IMR-90 (cell line): ENCODE measurements at regions not wholly inside any gene's neighbourhood (a gene's known extent, or its start where the extent isn't known, plus 50 kb on each side); places are given as distances from the start of the nearest gene placed in this dataset.

Experiments
- ATAC-seq: fragments of 200-7000 bp; cut with Tn5 transposase; 2 replicates; pipeline ENCODE4 v1.9.1; 2020; ENCODE audit warnings: low read depth, mild to moderate bottlenecking, moderate library complexity
- BruUV-seq: library from RNA; stranded (reverse); fragments of 400-500 nt; replicated peaks from 2 replicates; lab custom pipeline; 2021; lab: Mats Ljungman, UMichigan
- CTCF ChIA-PET: fragments of 300-600 bp; formaldehyde crosslinking; extraction: SDS; loops from one replicate; lab custom pipeline; 2021; ENCODE audit warnings: antibody characterized with exemption; lab: Yijun Ruan, JAX
- POLR2A ChIA-PET: fragments of 300-600 bp; sonication (Branson Sonifier 250); formaldehyde crosslinking; loops from one replicate; lab custom pipeline; 2022; ENCODE audit warnings: antibody characterized with exemption; ENCODE audit not compliant: unreplicated experiment; lab: Charles Lee
- DNase-seq: peaks from one replicate; pipeline ENCODE4 v3.0.0; 2013
- H2AFZ ChIP-seq: replicated peaks from 2 replicates; pipeline ENCODE3; 2013; ENCODE audit warnings: low read length, mild to moderate bottlenecking; ENCODE audit not compliant: poor library complexity
- H2AK5ac ChIP-seq: 2 replicates; pipeline ENCODE4 v1.6.1; 2013; ENCODE audit warnings: low read depth, low read length, inconsistent platforms
- H2AK9ac ChIP-seq: replicated peaks from 2 replicates; pipeline ENCODE3; 2013; ENCODE audit warnings: mild to moderate bottlenecking, low read depth, low read length, moderate library complexity; ENCODE audit not compliant: poor library complexity
- H2BK120ac ChIP-seq: 2 replicates; pipeline ENCODE4 v1.6.1; 2013; ENCODE audit warnings: low read depth, low read length, inconsistent platforms
- H2BK15ac ChIP-seq: 3 replicates; pipeline ENCODE4 v1.6.1; 2013; ENCODE audit warnings: low read depth, low read length, inconsistent platforms
- H2BK20ac ChIP-seq: 2 replicates; pipeline ENCODE4 v1.6.1; 2013; ENCODE audit warnings: low read depth, mild to moderate bottlenecking, inconsistent platforms, low read length, moderate library complexity
- H2BK5ac ChIP-seq: 2 replicates; pipeline ENCODE4 v1.6.1; 2013; ENCODE audit warnings: mild to moderate bottlenecking, low read depth, low read length, inconsistent platforms; ENCODE audit not compliant: poor library complexity, severe bottlenecking
- H3K14ac ChIP-seq: replicated peaks from 2 replicates; pipeline ENCODE4 v1.6.1; 2013; ENCODE audit warnings: low read depth, low read length, inconsistent platforms
- H3K18ac ChIP-seq: 2 replicates; pipeline ENCODE4 v1.6.1; 2013; ENCODE audit warnings: low read depth, low read length, control low read depth
- H3K23ac ChIP-seq: 2 replicates; pipeline ENCODE4 v1.6.1; 2013; ENCODE audit warnings: low read depth, low read length, inconsistent platforms
- H3K27ac ChIP-seq: 2 replicates; pipeline ENCODE4 v1.5.1; 2013; ENCODE audit warnings: mild to moderate bottlenecking, control low read depth, low read length; ENCODE audit not compliant: insufficient read depth
- H3K27me3 ChIP-seq: 2 replicates; pipeline ENCODE4 v1.6.1; 2013; ENCODE audit warnings: low read length; ENCODE audit not compliant: control insufficient read depth, insufficient read depth
- H3K36me3 ChIP-seq: 2 replicates; pipeline ENCODE4 v1.6.1; 2013; ENCODE audit warnings: low read length, mixed read lengths; ENCODE audit not compliant: control insufficient read depth, insufficient read depth
- H3K4ac ChIP-seq: 2 replicates; pipeline ENCODE4 v1.6.1; 2013; ENCODE audit warnings: low read depth, low read length, inconsistent platforms
- H3K4me1 ChIP-seq: 2 replicates; pipeline ENCODE4 v1.6.1; 2013; ENCODE audit warnings: low read length, mixed read lengths; ENCODE audit not compliant: control insufficient read depth, insufficient read depth
- H3K4me2 ChIP-seq: 2 replicates; pipeline ENCODE4 v1.6.1; 2013; ENCODE audit warnings: low read depth, mild to moderate bottlenecking, control low read depth, low read length, moderate library complexity
- H3K4me3 ChIP-seq: 2 replicates; pipeline ENCODE4 v1.5.1; 2013; ENCODE audit warnings: low read depth, mild to moderate bottlenecking, control low read depth, low read length, moderate library complexity; ENCODE audit not compliant: insufficient read depth
- H3K56ac ChIP-seq: 2 replicates; pipeline ENCODE4 v1.6.1; 2013; ENCODE audit warnings: low read length, inconsistent platforms; ENCODE audit not compliant: insufficient read depth; ENCODE audit errors: extremely low read depth
- H3K79me1 ChIP-seq, 2 experiments: 2 replicates each; pipeline ENCODE4 v1.6.1; 2013; ENCODE audit warnings: low read length in 2 of 2, inconsistent platforms in 1 of 2, low read depth in 1 of 2
- H3K9ac ChIP-seq: 2 replicates; pipeline ENCODE4 v1.6.1; 2013; ENCODE audit warnings: low read depth, low read length, control low read depth
- H3K9me1 ChIP-seq: 2 replicates; pipeline ENCODE4 v1.6.1; 2013; ENCODE audit warnings: low read length, inconsistent platforms; ENCODE audit not compliant: insufficient read depth
- H3K9me3 ChIP-seq: 2 replicates; pipeline ENCODE4 v1.6.1; 2013; ENCODE audit warnings: low read length; ENCODE audit not compliant: control insufficient read depth, insufficient read depth
- H4K20me1 ChIP-seq: 2 replicates; pipeline ENCODE4 v1.6.1; 2013; ENCODE audit warnings: low read length, inconsistent platforms; ENCODE audit not compliant: insufficient read depth
- H4K5ac ChIP-seq: 2 replicates; pipeline ENCODE4 v1.6.1; 2013; ENCODE audit warnings: mild to moderate bottlenecking, low read depth, low read length, control low read depth
- H4K8ac ChIP-seq, 2 experiments: 2 replicates each; pipeline ENCODE4 v1.6.1; 2013; ENCODE audit warnings: low read depth in 2 of 2, low read length in 2 of 2, control low read depth in 1 of 2, inconsistent platforms in 1 of 2
- H4K91ac ChIP-seq: 2 replicates; pipeline ENCODE4 v1.6.1; 2013; ENCODE audit warnings: low read depth, low read length, inconsistent platforms; ENCODE audit not compliant: insufficient read depth
- FOS ChIP-seq: fragments of 150-350 bp; IDR thresholded peaks from 2 replicates; pipeline ENCODE4 v1.6.1; 2016; ENCODE audit warnings: low read depth, low read length
- MXI1 ChIP-seq: IDR thresholded peaks from 2 replicates; pipeline ENCODE4 v1.6.1; 2012; ENCODE audit warnings: low read depth, mild to moderate bottlenecking, low read length, moderate library complexity, borderline replicate concordance
- NFE2L2 ChIP-seq: fragments of 150-350 bp; IDR thresholded peaks from 2 replicates; pipeline ENCODE4 v1.6.1; 2016; ENCODE audit warnings: low read depth, mild to moderate bottlenecking, low read length
- USF2 ChIP-seq: fragments of 150-350 bp; IDR thresholded peaks from 2 replicates; pipeline ENCODE4 v1.6.1; 2017; ENCODE audit warnings: mild to moderate bottlenecking, antibody characterized with exemption, low read length, low read depth
- WGBS, 2 experiments: methylation state at CpG; one replicate each; pipeline versions ENCODE4 v1.1.5 to v1.1.7; 2013; ENCODE audit warnings: missing lambda C conversion rate in 2 of 2; ENCODE audit not compliant: insufficient read length in 1 of 2; ENCODE audit errors: extremely low coverage in 2 of 2; 5-methylcytosine and 5-hydroxymethylcytosine counted together
- dilution Hi-C: fragments of 300-500 bp; cut with HindIII; formaldehyde crosslinking; loops from one replicate; pipeline ENCODE4 v1.14.3; 2018; ENCODE audit warnings: low sequenced_read_pairs; ENCODE audit not compliant: unreplicated experiment
- in situ Hi-C: fragments of 300-500 bp; cut with MboI; formaldehyde crosslinking; loops from 3 replicates; pipeline ENCODE4 v1.14.3; 2019; ENCODE audit warnings: low sequenced_read_pairs, inconsistent platforms, mixed read lengths
- intact Hi-C: fragments of 100-400 bp; cut with micrococcal nuclease; formaldehyde crosslinking; loops from 2 replicates; pipeline ENCODE4 v1.10.0; 2022

GRCh38 chr19:28399187-28399586, 813.8 kb downstream of the UQCRFS1 start:
- WGBS, 2 experiments: no CpG with 5 or more reads among the region's 1 CpG
- ChIA-PET CTCF (no interaction called here), POLR2A (no interaction called here)
- Histone ChIP-seq H3K4me2 (no peak overlapping the region), H2BK120ac (no peak overlapping the region), H3K79me1 (no peaks in the 10 kb centered on the region), H3K18ac (no peak overlapping the region), H2AK5ac (no peak overlapping the region), H3K14ac (no peak overlapping the region), H2AK9ac (no peak overlapping the region), H3K4me1 (no peaks in the 10 kb centered on the region), H2BK15ac (no peak overlapping the region), H2AFZ (peak overlapping the region; percentile 32), H3K4ac (no peak overlapping the region), H4K5ac (no peak overlapping the region), H4K20me1 (no peaks in the 10 kb centered on the region), H3K56ac (no peak overlapping the region), H2BK5ac (no peak overlapping the region), H3K36me3 (no peaks in the 10 kb centered on the region), H3K9me3 (peaks cover 39% of the 10 kb centered on the region), H3K27ac (no peak overlapping the region), H2BK20ac (no peak overlapping the region), H4K8ac (no peak overlapping the region), H3K9ac (no peak overlapping the region), H3K9me1 (no peaks in the 10 kb centered on the region), H3K4me3 (no peak overlapping the region), H4K91ac (no peak overlapping the region), H3K27me3 (no peaks in the 10 kb centered on the region), H3K23ac (no peak overlapping the region)
- dilution Hi-C loops (no loop called here), intact Hi-C loops (no loop called here), in situ Hi-C loops (no loop called here)
- TF ChIP-seq MXI1 (no peak), NFE2L2 (no peak), FOS (no peak), USF2 (no peak)
- ATAC-seq (no peak), DNase-seq (no peak)
- no TSS peak for BruUV-seq
